Endothelial cell of umbilical vein (primary cell): ENCODE measurements at regions not wholly inside any gene's neighbourhood (a gene's known extent, or its start where the extent isn't known, plus 50 kb on each side); places are given as distances from the start of the nearest gene placed in this dataset.
A peak's percentile ranks its signal among the peaks of the same experiment; 100 is the strongest.

Experiments
- BruUV-seq: library from RNA; stranded (reverse); fragments of 400-500 nt; replicated peaks from 2 replicates; lab custom pipeline; 2021; lab: Mats Ljungman, UMichigan
- CTCF ChIA-PET: fragments of 300-600, 350-600 bp; sonication (Branson Sonifier 250); formaldehyde crosslinking; loops from one replicate; lab custom pipeline; 2021; ENCODE audit warnings: antibody characterized with exemption, inconsistent platforms; lab: Charles Lee
- POLR2A ChIA-PET: fragments of 300-600, 350-600 bp; sonication (Branson Sonifier 250); formaldehyde crosslinking; loops from one replicate; lab custom pipeline; 2021; ENCODE audit warnings: antibody characterized with exemption, inconsistent platforms; lab: Charles Lee
- DNase-seq: peaks from one replicate; pipeline ENCODE4 v3.0.0-alpha.2; 2011; ENCODE audit warnings: low read depth, low spot score
- FAIRE-seq: peaks from 2 replicates; lab custom pipeline; 2011; peaks lifted over from hg19 to GRCh38; lab: Jason Lieb, UNC
- H2AFZ ChIP-seq: 2 replicates; pipeline ENCODE4 v1.6.0; 2012; ENCODE audit warnings: low read depth, low read length, control low read depth, inconsistent platforms
- H3K27ac ChIP-seq: 2 replicates; pipeline ENCODE4 v1.5.1; 2011; ENCODE audit warnings: low read depth, mild to moderate bottlenecking, control low read depth, low read length, moderate library complexity; ENCODE audit not compliant: insufficient read depth
- H3K27me3 ChIP-seq, 2 experiments: 2 replicates each; pipeline versions ENCODE4 v1.6.0 to v1.6.1; 2011; ENCODE audit warnings: low read length in 2 of 2, mixed read lengths in 1 of 2; ENCODE audit not compliant: control insufficient read depth in 2 of 2, insufficient read depth in 2 of 2
- H3K36me3 ChIP-seq, 2 experiments: 2 replicates in 1 of 2; 3 replicates in 1 of 2; pipeline ENCODE4 v1.5.1; 2011; ENCODE audit warnings: low read length in 2 of 2, mild to moderate bottlenecking in 1 of 2, moderate library complexity in 1 of 2; ENCODE audit not compliant: control insufficient read depth in 2 of 2, insufficient read depth in 2 of 2; ENCODE audit errors: extremely low read depth in 1 of 2
- H3K4me1 ChIP-seq: 3 replicates; pipeline ENCODE4 v1.5.1; 2011; ENCODE audit warnings: mild to moderate bottlenecking, low read length; ENCODE audit not compliant: control insufficient read depth, insufficient read depth; ENCODE audit errors: extremely low read depth
- H3K4me2 ChIP-seq: 2 replicates; pipeline ENCODE4 v1.6.1; 2011; ENCODE audit warnings: low read length, control low read depth, mixed read lengths; ENCODE audit not compliant: insufficient read depth
- H3K4me3 ChIP-seq, 3 experiments: fragments of 200-600 bp in 1 of 3; sonication (generic), shearing (Covaris generic) in 1 of 3; replicated peaks in 1 of 3; 2 replicates each; pipeline ENCODE4 v1.5.1; 2011 to 2016; ENCODE audit warnings: control low read depth in 3 of 3, low read length in 3 of 3, mild to moderate bottlenecking in 2 of 3, inconsistent platforms in 1 of 3, low read depth in 1 of 3, moderate library complexity in 1 of 3; ENCODE audit not compliant: insufficient read depth in 1 of 3
- H3K79me2 ChIP-seq: 2 replicates; pipeline ENCODE4 v1.6.0; 2012; ENCODE audit warnings: low read length, inconsistent platforms; ENCODE audit not compliant: control insufficient read depth, insufficient read depth
- H3K9ac ChIP-seq: replicated peaks from 2 replicates; pipeline ENCODE3; 2011; ENCODE audit warnings: low read length, control low read depth; ENCODE audit not compliant: insufficient read depth; ENCODE audit errors: extremely low read depth
- H3K9me1 ChIP-seq: replicated peaks from 3 replicates; pipeline ENCODE4 v1.6.0; 2011; ENCODE audit warnings: mild to moderate bottlenecking, low read length; ENCODE audit not compliant: control insufficient read depth, insufficient read depth; ENCODE audit errors: extremely low read depth
- H3K9me3 ChIP-seq: replicated peaks from 2 replicates; pipeline ENCODE4 v1.5.1; 2012; ENCODE audit warnings: low read length, inconsistent platforms; ENCODE audit not compliant: control insufficient read depth, insufficient read depth
- H4K20me1 ChIP-seq: replicated peaks from 2 replicates; pipeline ENCODE3; 2011; ENCODE audit warnings: mild to moderate bottlenecking, low read length; ENCODE audit not compliant: control insufficient read depth, insufficient read depth; ENCODE audit errors: extremely low read depth
- CTCF ChIP-seq, 2 donors: IDR thresholded peaks; 1 replicate in 1 of 2; 2 replicates in 1 of 2; pipeline ENCODE4 v1.5.1; 2011; ENCODE audit warnings: low read length in 2 of 2, mild to moderate bottlenecking in 2 of 2, moderate library complexity in 2 of 2, control low read depth in 1 of 2, inconsistent platforms in 1 of 2, low read depth in 1 of 2; ENCODE audit not compliant: insufficient read depth in 1 of 2; ENCODE audit errors: extremely low read depth in 1 of 2
- EZH2 ChIP-seq: IDR thresholded peaks from 2 replicates; pipeline ENCODE4 v1.6.1; 2012; ENCODE audit warnings: borderline replicate concordance, low read depth, mild to moderate bottlenecking, moderate library complexity, low read length, inconsistent platforms; ENCODE audit not compliant: severe bottlenecking
- FOS ChIP-seq: IDR thresholded peaks from 2 replicates; pipeline ENCODE4 v1.6.1; 2011; ENCODE audit warnings: mild to moderate bottlenecking, low read length, moderate library complexity, borderline replicate concordance; ENCODE audit not compliant: insufficient read depth
- GATA2 ChIP-seq: IDR thresholded peaks from 2 replicates; pipeline ENCODE4 v1.7.0; 2011; ENCODE audit warnings: low read depth, mild to moderate bottlenecking, moderate library complexity, mixed read lengths, low read length; ENCODE audit not compliant: insufficient read length, insufficient read depth
- JUN ChIP-seq: IDR thresholded peaks from 2 replicates; pipeline ENCODE4 v1.6.1; 2011; ENCODE audit warnings: borderline replicate concordance, low read depth; ENCODE audit not compliant: insufficient read length, insufficient read depth
- MAX ChIP-seq: IDR thresholded peaks from 2 replicates; pipeline ENCODE4 v1.6.1; 2011; ENCODE audit not compliant: insufficient read depth, insufficient read length
- MYC ChIP-seq: IDR thresholded peaks from one replicate; pipeline ENCODE4 v1.6.1; 2011; ENCODE audit warnings: mild to moderate bottlenecking, low read depth, low read length
- POLR2A ChIP-seq: IDR thresholded peaks from 2 replicates; pipeline ENCODE4 v1.6.1; 2012; ENCODE audit warnings: low read depth, mild to moderate bottlenecking, control low read depth, low read length
- POLR2AphosphoS5 ChIP-seq: IDR thresholded peaks from 2 replicates; pipeline ENCODE4 v1.6.1; 2012; ENCODE audit warnings: low read depth, mild to moderate bottlenecking, control low read depth, low read length, moderate library complexity; ENCODE audit not compliant: insufficient read depth
- dilution Hi-C: fragments of 300-500 bp; cut with MboI; formaldehyde crosslinking; loops from one replicate; pipeline ENCODE4 v1.15.0; 2019; ENCODE audit warnings: low sequenced_read_pairs; ENCODE audit not compliant: extremely low pct_ligation_motif_present
- intact Hi-C: fragments of 100-400 bp; cut with micrococcal nuclease; formaldehyde crosslinking; loops from one replicate; pipeline ENCODE4 v1.10.0; 2022

- no peaks in the 10 kb centered on the region for H3K27me3 ChIP-seq
- H3K36me3 ChIP-seq: no peaks in the 10 kb centered on the region
- ChIA-PET CTCF (interaction anchor here (1.0 kb wide), 1 partner anchor 85 kb away, joined by 5 read pairs; no protein-coding TSS in a partner anchor), POLR2A (no interaction called here)
- H3K4me2 ChIP-seq: no peak overlapping the region
- H2AFZ ChIP-seq: peak overlapping the region; percentile 23
- dilution Hi-C loops (no loop called here), intact Hi-C loops (no loop called here)
- TF ChIP-seq CTCF (IDR thresholded peaks at IDR 0.05; ENCODE audit: extremely low read depth in 1 of 2, insufficient read depth in 1 of 2, low read depth in 1 of 2, low read length in 2 of 2) (no peak), EZH2 (no peak), MYC (no peak), JUN (no peak), FOS (no peak), POLR2AphosphoS5 (no peak), GATA2 (no peak), MAX (no peak), POLR2A (no peak)
- no peaks in the 10 kb centered on the region for H3K79me2 ChIP-seq
- H3K9me1 ChIP-seq: no peaks in the 10 kb centered on the region
- H3K4me3 ChIP-seq: no peak overlapping the region
- H3K9me3 ChIP-seq: no peaks in the 10 kb centered on the region
- no peak overlapping the region for H3K27ac ChIP-seq
- no TSS peak for BruUV-seq
- H3K9ac ChIP-seq: no peak overlapping the region
- peaks cover 32% of the 10 kb centered on the region for H3K4me1 ChIP-seq
- H4K20me1 ChIP-seq: no peaks in the 10 kb centered on the region
- FAIRE-seq (peak; percentile 31), DNase-seq (peak; percentile 57)
Observed at GRCh38 chr1:173117108-173117633, 66.4 kb upstream of the TNFSF18 start.
